H1 (cell line): ENCODE measurements at regions not wholly inside any gene's neighbourhood (a gene's known extent, or its start where the extent isn't known, plus 50 kb on each side); places are given as distances from the start of the nearest gene placed in this dataset.

Experiments used
- CHD2 ChIP-seq: IDR thresholded peaks from 2 replicates; pipeline ENCODE4 v1.6.1; 2012; ENCODE audit warnings: low read length, improper control_type of control experiment
- HDAC2 ChIP-seq, 2 experiments: fragments of 300-600 bp in 1 of 2; sonication (generic) in 1 of 2; IDR thresholded peaks; 2 replicates each; pipeline ENCODE4 v1.6.1; 2011 to 2012; ENCODE audit warnings: low read depth in 2 of 2, low read length in 2 of 2, mild to moderate bottlenecking in 2 of 2, moderate library complexity in 2 of 2, borderline replicate concordance in 1 of 2, inconsistent platforms in 1 of 2
- NRF1 ChIP-seq: IDR thresholded peaks from 2 replicates; pipeline ENCODE4 v1.6.1; 2011; ENCODE audit warnings: mild to moderate bottlenecking, low read depth, low read length, improper control_type of control experiment
- POU5F1 ChIP-seq: IDR thresholded peaks from 2 replicates; pipeline ENCODE4 v1.6.1; 2011; ENCODE audit warnings: low read depth, mild to moderate bottlenecking, low read length, moderate library complexity
- RXRA ChIP-seq: IDR thresholded peaks from 2 replicates; pipeline ENCODE4 v1.6.1; 2011; ENCODE audit warnings: low read depth, mild to moderate bottlenecking, low read length, moderate library complexity; ENCODE audit not compliant: insufficient read depth
- SP4 ChIP-seq: IDR thresholded peaks from 2 replicates; pipeline ENCODE4 v1.6.1; 2012; ENCODE audit warnings: low read length, inconsistent platforms
- TEAD4 ChIP-seq: IDR thresholded peaks from 2 replicates; pipeline ENCODE4 v1.6.1; 2012; ENCODE audit warnings: low read depth, low read length, inconsistent platforms, mixed read lengths

- TF ChIP-seq NRF1 (no peak), HDAC2 (IDR thresholded peaks at IDR 0.05; ENCODE audit: borderline replicate concordance in 1 of 2, low read depth in 2 of 2, low read length in 2 of 2) (no peak), POU5F1 (no peak), SP4 (no peak), RXRA (no peak), TEAD4 (no peak), CHD2 (no peak)
- TF ChIP-seq, all 59 proteins: peak for 0
These were observed 355.1 kb upstream of the DAB2 start (continued) for GRCh38 chr5:39779831-39780230.
